MCF 10A (cell line): ENCODE measurements at regions not wholly inside any gene's neighbourhood (a gene's known extent, or its start where the extent isn't known, plus 50 kb on each side); places are given as distances from the start of the nearest gene placed in this dataset.

Experiments
- BruUV-seq: library from RNA; stranded (reverse); fragments of 400-500 nt; replicated peaks from 2 replicates; lab custom pipeline; 2021; lab: Mats Ljungman, UMichigan
- CTCF ChIA-PET: fragments of 300-600 bp; sonication (Branson Sonifier 250); formaldehyde crosslinking; extraction: SDS; loops from one replicate; lab custom pipeline; 2021; ENCODE audit warnings: antibody characterized with exemption, inconsistent platforms; lab: Yijun Ruan, JAX
- POLR2A ChIA-PET: fragments of 300-600, 350-650 bp; sonication (Branson Sonifier 250); formaldehyde crosslinking; extraction: SDS; loops from one replicate; lab custom pipeline; 2020; ENCODE audit warnings: antibody characterized with exemption, inconsistent platforms; lab: Yijun Ruan, JAX
- DNase-seq: peaks from one replicate; pipeline ENCODE4 v3.0.0-alpha.2; 2018; ENCODE audit not compliant: unreplicated experiment
- H3K27ac Mint-ChIP-seq: one replicate; pipeline ENCODE4 v1.8.0; 2022; ENCODE audit warnings: mild to moderate bottlenecking, low read depth, mixed read lengths; ENCODE audit not compliant: unreplicated experiment
- H3K27me3 Mint-ChIP-seq: one replicate; pipeline ENCODE4 v1.8.0; 2022; ENCODE audit warnings: mixed read lengths; ENCODE audit not compliant: insufficient read depth, unreplicated experiment
- H3K36me3 Mint-ChIP-seq: one replicate; pipeline ENCODE4 v1.8.0; 2022; ENCODE audit warnings: mild to moderate bottlenecking, moderate library complexity, mixed read lengths; ENCODE audit not compliant: insufficient read depth, unreplicated experiment
- H3K4me1 Mint-ChIP-seq: one replicate; pipeline ENCODE4 v1.8.0; 2022; ENCODE audit warnings: mixed read lengths; ENCODE audit not compliant: insufficient read depth, unreplicated experiment
- H3K4me3 Mint-ChIP-seq: one replicate; pipeline ENCODE4 v1.8.0; 2022; ENCODE audit warnings: mild to moderate bottlenecking, moderate library complexity, mixed read lengths; ENCODE audit not compliant: unreplicated experiment
- H3K9me3 Mint-ChIP-seq: one replicate; pipeline ENCODE4 v1.8.0; 2022; ENCODE audit warnings: mixed read lengths; ENCODE audit not compliant: unreplicated experiment
- CTCF ChIP-seq: fragments of 200-600 bp; IDR thresholded peaks from one replicate; pipeline ENCODE4 v1.8.0; 2022; ENCODE audit warnings: antibody characterized with exemption, mild to moderate bottlenecking; ENCODE audit not compliant: unreplicated experiment
- intact Hi-C: fragments of 100-400 bp; cut with micrococcal nuclease; formaldehyde crosslinking; loops from 2 replicates; pipeline ENCODE4 v1.14.1; 2022

- Mint-ChIP-seq H3K27ac (no peak overlapping the region), H3K9me3 (no peaks in the 10 kb centered on the region), H3K4me3 (no peak overlapping the region), H3K4me1 (peaks cover 8% of the 10 kb centered on the region), H3K27me3 (peaks cover 85% of the 10 kb centered on the region), H3K36me3 (no peaks in the 10 kb centered on the region)
- intact Hi-C loops, result no loop called here
- no peak for DNase-seq
- ChIA-PET CTCF (interaction anchor here (1.1 kb wide), 1 partner anchor 20 kb away, joined by 5 read pairs; no protein-coding TSS in a partner anchor), POLR2A (no interaction called here)
- no peak for TF ChIP-seq CTCF
- BruUV-seq, result no TSS peak
Measured at GRCh38 chr10:70996549-70996948, 108.2 kb upstream of the PCBD1 start.

- no peak for TF ChIP-seq CTCF
- Mint-ChIP-seq H3K36me3 (no peaks in the 10 kb centered on the region), H3K27ac (no peak overlapping the region), H3K9me3 (no peaks in the 10 kb centered on the region), H3K4me1 (peaks cover 12% of the 10 kb centered on the region), H3K27me3 (peaks cover 79% of the 10 kb centered on the region), H3K4me3 (no peak overlapping the region)
- ChIA-PET CTCF (interaction anchor here (0.7 kb wide), 1 partner anchor 181 kb away, joined by 3 read pairs; no protein-coding TSS in a partner anchor), POLR2A (no interaction called here)
- BruUV-seq, result no TSS peak
- intact Hi-C loops, result no loop called here
- DNase-seq, result no peak
Measured at GRCh38 chr10:70997236-70997635, 108.9 kb upstream of the PCBD1 start.

GRCh38 chr10:70998086-70998485 is 109.7 kb upstream of the PCBD1 start:
- no peak for TF ChIP-seq CTCF
- Mint-ChIP-seq H3K27me3 (peaks cover 71% of the 10 kb centered on the region), H3K27ac (no peak overlapping the region), H3K36me3 (no peaks in the 10 kb centered on the region), H3K9me3 (no peaks in the 10 kb centered on the region), H3K4me3 (no peak overlapping the region), H3K4me1 (peaks cover 12% of the 10 kb centered on the region)
- ChIA-PET POLR2A (no interaction called here), CTCF (interaction anchor here (0.7 kb wide), 1 partner anchor 180 kb away, joined by 3 read pairs; no protein-coding TSS in a partner anchor)
- no TSS peak for BruUV-seq
- intact Hi-C loops, result no loop called here
- DNase-seq, result no peak

- ChIA-PET POLR2A (no interaction called here), CTCF (interaction anchor here (0.6 to 0.8 kb wide), 2 partner anchors 75 to 79 kb away, joined by 3 read pairs; no protein-coding TSS in a partner anchor)
- H3K27ac Mint-ChIP-seq, result no peak overlapping the region
- intact Hi-C loops, result no loop called here
- TF ChIP-seq CTCF, result no peak
- H3K9me3 Mint-ChIP-seq, result no peaks in the 10 kb centered on the region
- BruUV-seq, result no TSS peak
- peaks cover 12% of the 10 kb centered on the region for H3K4me1 Mint-ChIP-seq
- H3K36me3 Mint-ChIP-seq, result no peaks in the 10 kb centered on the region
- peak; percentile 17 for DNase-seq
- peaks cover 40% of the 10 kb centered on the region for H3K27me3 Mint-ChIP-seq
- no peak overlapping the region for H3K4me3 Mint-ChIP-seq
Measured at GRCh38 chr10:71001470-71001869, 113.1 kb upstream of the PCBD1 start.
